BE2C (cell line): ENCODE measurements at regions not wholly inside any gene's neighbourhood (a gene's known extent, or its start where the extent isn't known, plus 50 kb on each side); places are given as distances from the start of the nearest gene placed in this dataset.

ENCODE experiments used
- DNase-seq: peaks from one replicate; pipeline ENCODE4 v3.0.0-alpha.2; 2020
- H3K27me3 ChIP-seq: fragments of 250-450 bp; sonication (Bioruptor Pico); 2 replicates; pipeline ENCODE4 v1.5.1; 2020; ENCODE audit warnings: mild to moderate bottlenecking
- H3K36me3 ChIP-seq: fragments of 250-450 bp; sonication (Bioruptor Pico); 2 replicates; pipeline ENCODE4 v1.5.1; 2020; ENCODE audit warnings: mild to moderate bottlenecking
- H3K4me1 ChIP-seq: fragments of 250-450 bp; sonication (Bioruptor Pico); 2 replicates; pipeline ENCODE4 v1.5.1; 2020
- H3K4me3 ChIP-seq: 2 replicates; pipeline ENCODE4 v1.5.1; 2011; ENCODE audit warnings: low read depth, low read length
- H3K9me3 ChIP-seq: fragments of 250-450 bp; sonication (Bioruptor Pico); 2 replicates; pipeline ENCODE4 v1.5.1; 2020
- TF ChIP-seq, protein P1 (sequence below): IDR thresholded peaks from 2 replicates; pipeline ENCODE4 v1.5.1; 2012; ENCODE audit warnings: mild to moderate bottlenecking, low read depth, low read length

DNA sequence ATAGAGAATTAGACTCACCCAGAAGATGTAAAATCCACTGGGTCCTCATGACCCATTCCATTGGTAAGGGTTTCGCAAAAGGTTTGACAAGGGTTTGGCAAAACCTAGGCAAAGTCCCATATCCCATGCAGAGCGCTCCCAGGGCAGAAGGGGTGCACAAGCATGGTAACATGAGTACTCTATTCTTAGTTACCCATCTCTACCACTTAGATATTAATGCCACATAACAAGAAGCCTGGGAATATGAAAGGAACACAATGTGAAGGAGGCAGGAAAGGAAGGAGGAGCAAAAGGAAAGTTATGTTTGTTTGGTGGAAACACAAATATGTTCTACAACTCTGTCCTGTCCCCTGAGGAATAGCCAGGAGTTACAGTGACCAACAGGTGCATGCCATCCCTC, 163.1 kb downstream of the FAXC start:
- Histone ChIP-seq H3K9me3 (no peaks in the 10 kb centered on the region), H3K4me1 (no peaks in the 10 kb centered on the region), H3K27me3 (no peaks in the 10 kb centered on the region), H3K4me3 (no peak overlapping the region), H3K36me3 (no peaks in the 10 kb centered on the region)
- DNase-seq = no peak
- TF ChIP-seq, protein P1, sequence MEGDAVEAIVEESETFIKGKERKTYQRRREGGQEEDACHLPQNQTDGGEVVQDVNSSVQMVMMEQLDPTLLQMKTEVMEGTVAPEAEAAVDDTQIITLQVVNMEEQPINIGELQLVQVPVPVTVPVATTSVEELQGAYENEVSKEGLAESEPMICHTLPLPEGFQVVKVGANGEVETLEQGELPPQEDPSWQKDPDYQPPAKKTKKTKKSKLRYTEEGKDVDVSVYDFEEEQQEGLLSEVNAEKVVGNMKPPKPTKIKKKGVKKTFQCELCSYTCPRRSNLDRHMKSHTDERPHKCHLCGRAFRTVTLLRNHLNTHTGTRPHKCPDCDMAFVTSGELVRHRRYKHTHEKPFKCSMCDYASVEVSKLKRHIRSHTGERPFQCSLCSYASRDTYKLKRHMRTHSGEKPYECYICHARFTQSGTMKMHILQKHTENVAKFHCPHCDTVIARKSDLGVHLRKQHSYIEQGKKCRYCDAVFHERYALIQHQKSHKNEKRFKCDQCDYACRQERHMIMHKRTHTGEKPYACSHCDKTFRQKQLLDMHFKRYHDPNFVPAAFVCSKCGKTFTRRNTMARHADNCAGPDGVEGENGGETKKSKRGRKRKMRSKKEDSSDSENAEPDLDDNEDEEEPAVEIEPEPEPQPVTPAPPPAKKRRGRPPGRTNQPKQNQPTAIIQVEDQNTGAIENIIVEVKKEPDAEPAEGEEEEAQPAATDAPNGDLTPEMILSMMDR = no peak

DNA sequence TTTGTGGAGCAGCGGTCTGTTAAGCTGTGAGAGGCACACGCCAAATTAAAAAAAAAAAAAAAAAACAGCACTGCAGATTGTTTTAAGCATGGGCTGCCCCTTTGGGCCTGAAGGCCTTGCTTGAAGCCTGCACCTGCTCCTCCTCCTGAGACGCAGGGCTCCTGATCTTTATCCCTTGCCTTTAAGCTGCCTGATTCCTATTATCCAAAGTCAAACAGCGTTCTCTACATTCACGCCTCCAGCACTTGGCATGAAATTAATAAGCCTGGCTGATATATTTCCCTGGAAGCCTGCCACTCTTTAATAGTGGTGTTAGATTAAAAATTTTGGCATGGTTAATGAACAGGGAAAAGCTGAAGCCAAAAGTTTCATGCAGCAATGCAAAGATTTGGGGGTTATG, 163.9 kb downstream of the FAXC start:
- no peak for DNase-seq
- Histone ChIP-seq H3K9me3 (no peaks in the 10 kb centered on the region), H3K4me1 (no peaks in the 10 kb centered on the region), H3K4me3 (no peak overlapping the region), H3K27me3 (no peaks in the 10 kb centered on the region), H3K36me3 (no peaks in the 10 kb centered on the region)
- TF ChIP-seq, protein P1 = no peak

DNA sequence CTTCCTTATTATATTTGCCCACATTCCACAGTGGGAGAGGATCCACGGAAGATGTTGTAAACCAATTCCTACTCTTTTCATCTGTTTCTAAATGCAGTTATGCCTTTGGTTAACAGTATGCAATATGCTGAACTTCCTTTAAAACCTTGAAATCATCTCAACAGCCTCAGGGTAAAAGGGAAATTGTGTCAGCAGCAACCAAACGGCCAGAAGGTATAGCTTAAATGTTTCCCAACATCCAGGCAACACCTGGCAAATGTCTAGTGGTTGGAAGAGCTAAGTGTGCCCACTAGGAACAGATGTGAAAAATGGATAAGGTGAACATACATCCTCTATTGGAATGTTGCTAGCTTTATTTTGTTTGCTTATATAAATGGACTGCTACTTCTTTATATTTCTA, 164.8 kb downstream of the FAXC start:
- H3K36me3 ChIP-seq = no peaks in the 10 kb centered on the region
- no peaks in the 10 kb centered on the region for H3K4me1 ChIP-seq
- DNase-seq = no peak
- TF ChIP-seq, protein P1 = no peak
- no peaks in the 10 kb centered on the region for H3K27me3 ChIP-seq
- H3K4me3 ChIP-seq = no peak overlapping the region
- no peaks in the 10 kb centered on the region for H3K9me3 ChIP-seq

DNA sequence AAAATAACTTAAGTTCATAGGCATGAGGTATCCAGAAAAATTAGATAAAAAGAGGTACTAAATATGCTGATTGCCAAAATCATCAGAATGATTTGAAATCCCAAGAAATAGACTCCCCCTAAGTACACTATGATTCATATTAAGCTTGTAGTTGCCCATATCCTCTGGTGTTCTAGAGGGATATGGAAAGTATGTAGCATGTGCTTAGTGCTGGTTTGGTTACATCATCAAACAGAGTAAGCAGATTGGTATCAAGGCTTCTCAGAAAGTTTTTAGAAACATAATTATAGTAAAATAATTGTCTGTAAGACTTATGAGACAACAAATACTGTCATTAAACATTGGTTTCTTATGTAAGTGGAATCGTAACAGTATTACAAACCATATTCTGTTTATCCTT, 166.4 kb downstream of the FAXC start:
- no peak for DNase-seq
- H3K36me3 ChIP-seq = no peaks in the 10 kb centered on the region

DNA sequence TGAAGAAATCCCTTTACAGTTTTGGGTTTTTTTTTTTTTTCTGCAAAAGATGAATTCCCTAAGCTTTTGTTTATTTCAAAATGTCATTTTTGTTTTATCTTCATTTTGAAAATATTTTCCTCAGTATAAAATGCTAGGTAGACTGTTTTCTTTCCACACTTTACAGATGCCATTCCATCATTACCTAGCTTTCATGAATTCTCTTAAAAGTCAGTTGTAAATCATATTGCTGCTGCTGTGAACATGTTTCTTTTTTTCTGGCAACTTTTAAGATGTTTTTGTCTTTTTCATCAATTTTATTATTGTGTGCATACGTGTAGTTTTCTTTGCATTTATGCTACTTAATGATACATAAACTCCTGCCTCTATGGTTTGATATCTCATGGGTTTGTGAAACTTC, 168.3 kb downstream of the FAXC start:
- TF ChIP-seq, protein P1 = no peak
- no peak for DNase-seq
- Histone ChIP-seq H3K4me3 (no peak overlapping the region), H3K36me3 (no peaks in the 10 kb centered on the region), H3K9me3 (no peaks in the 10 kb centered on the region), H3K4me1 (no peaks in the 10 kb centered on the region), H3K27me3 (no peaks in the 10 kb centered on the region)

More for the DNA sequence above, 166.4 kb downstream of the FAXC start:
- Histone ChIP-seq H3K9me3 (no peaks in the 10 kb centered on the region), H3K4me1 (no peaks in the 10 kb centered on the region), H3K4me3 (no peak overlapping the region), H3K27me3 (no peaks in the 10 kb centered on the region)
- TF ChIP-seq, protein P1 = no peak

DNA sequence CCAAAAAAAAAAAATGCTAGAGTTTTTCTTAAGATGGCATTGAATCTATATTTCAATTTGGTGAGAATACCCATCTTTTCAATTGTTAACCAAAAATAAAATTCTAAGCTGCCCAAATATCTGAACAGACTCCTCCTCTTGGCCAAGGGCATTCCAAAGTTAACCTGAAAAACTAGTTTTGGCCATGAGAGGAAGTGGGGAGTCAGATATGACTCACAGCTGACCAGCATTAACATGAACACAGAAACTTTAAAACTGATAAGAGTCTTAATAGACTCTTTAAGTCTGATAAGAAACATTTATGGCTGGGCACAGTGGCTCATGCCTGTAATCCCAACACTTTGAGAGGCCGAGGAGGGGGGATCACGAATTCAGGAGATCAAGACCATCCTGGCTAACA, 171.3 kb downstream of the FAXC start:
- no peak overlapping the region for H3K4me3 ChIP-seq
- no peaks in the 10 kb centered on the region for H3K4me1 ChIP-seq
- TF ChIP-seq, protein P1 = no peak
- H3K27me3 ChIP-seq = no peaks in the 10 kb centered on the region
- H3K36me3 ChIP-seq = no peaks in the 10 kb centered on the region
- no peaks in the 10 kb centered on the region for H3K9me3 ChIP-seq
- DNase-seq = no peak
